CD14-positive monocyte (primary cell): ENCODE measurements at regions not wholly inside any gene's neighbourhood (a gene's known extent, or its start where the extent isn't known, plus 50 kb on each side); places are given as distances from the start of the nearest gene placed in this dataset.
"Not testable (repeated sequence)": the region's sequence is repeated elsewhere in the genome, so short reads cannot be mapped to it uniquely, and the experiment has no call there.

Experiments
- DNase-seq, 3 donors: peaks; one replicate each; pipeline ENCODE4 v3.0.0-alpha.2; 2011 to 2022
- H2AFZ ChIP-seq: 2 replicates; pipeline ENCODE4 v1.6.0; 2012; ENCODE audit warnings: mild to moderate bottlenecking, low read depth, low read length, inconsistent platforms; ENCODE audit not compliant: insufficient read depth, poor library complexity, severe bottlenecking
- H3K27ac ChIP-seq, 2 donors: 1 replicate in 1 of 2; 2 replicates in 1 of 2; pipeline ENCODE4 v1.5.1; 2012 to 2013; ENCODE audit warnings: low read length in 2 of 2, control low read depth in 1 of 2, inconsistent platforms in 1 of 2, low read depth in 1 of 2, mild to moderate bottlenecking in 1 of 2
- H3K27me3 ChIP-seq, 2 donors: one replicate each; pipeline versions ENCODE4 v1.6.0 to v1.6.1; 2011 to 2013; ENCODE audit warnings: low read length in 2 of 2; ENCODE audit not compliant: control insufficient read depth in 2 of 2, insufficient read depth in 2 of 2
- H3K36me3 ChIP-seq, 2 donors: replicated peaks in 1 of 2; 1 replicate in 1 of 2; 2 replicates in 1 of 2; pipeline versions ENCODE4 v1.5.1 to v1.6.1; 2012 to 2013; ENCODE audit warnings: low read length in 2 of 2, control low read depth in 1 of 2, inconsistent platforms in 1 of 2, mild to moderate bottlenecking in 1 of 2; ENCODE audit not compliant: insufficient read depth in 2 of 2, control insufficient read depth in 1 of 2
- H3K4me1 ChIP-seq, 2 donors: 1 replicate in 1 of 2; 2 replicates in 1 of 2; pipeline versions ENCODE4 v1.5.1 to v1.6.1; 2012 to 2013; ENCODE audit warnings: low read length in 2 of 2, control low read depth in 1 of 2, inconsistent platforms in 1 of 2, mild to moderate bottlenecking in 1 of 2, moderate library complexity in 1 of 2; ENCODE audit not compliant: insufficient read depth in 2 of 2, control insufficient read depth in 1 of 2
- H3K4me2 ChIP-seq: replicated peaks from 2 replicates; pipeline ENCODE3; 2012; ENCODE audit warnings: low read length, moderate library complexity, mild to moderate bottlenecking; ENCODE audit not compliant: poor library complexity, severe bottlenecking; ENCODE audit errors: extremely low read depth
- H3K4me3 ChIP-seq, 3 experiments: fragments of 200-600 bp in 1 of 3; sonication (generic) in 1 of 3; replicated peaks in 1 of 3; 1 replicate in 2 of 3; 2 replicates in 1 of 3; pipeline ENCODE4 v1.5.1; 2011 to 2013; ENCODE audit warnings: low read length in 3 of 3, mild to moderate bottlenecking in 3 of 3, control low read depth in 2 of 3, low read depth in 2 of 3, inconsistent platforms in 1 of 3, moderate library complexity in 1 of 3
- H3K79me2 ChIP-seq: 2 replicates; pipeline ENCODE4 v1.6.0; 2012; ENCODE audit warnings: mild to moderate bottlenecking, control low read depth, inconsistent platforms, low read length, moderate library complexity; ENCODE audit not compliant: insufficient read depth
- H3K9ac ChIP-seq: 2 replicates; pipeline ENCODE4 v1.6.0; 2017; ENCODE audit warnings: low read length, mild to moderate bottlenecking; ENCODE audit not compliant: insufficient read depth, poor library complexity, severe bottlenecking
- H3K9me3 ChIP-seq, 2 donors: replicated peaks in 1 of 2; 1 replicate in 1 of 2; 2 replicates in 1 of 2; pipeline versions ENCODE4 v1.5.1 to v1.6.1; 2012 to 2013; ENCODE audit warnings: low read length in 2 of 2, control low read depth in 1 of 2; ENCODE audit not compliant: control insufficient read depth in 1 of 2, insufficient read depth in 1 of 2
- H4K20me1 ChIP-seq: 2 replicates; pipeline ENCODE4 v1.6.0; 2012; ENCODE audit warnings: mild to moderate bottlenecking, low read length, control low read depth, moderate library complexity; ENCODE audit not compliant: insufficient read depth
- H3K27ac Mint-ChIP-seq, 7 donors: one replicate each; pipeline ENCODE4 v1.8.0; 2020; ENCODE audit warnings: mild to moderate bottlenecking in 7 of 7, mixed read lengths in 7 of 7, moderate library complexity in 6 of 7, inconsistent platforms in 2 of 7
- H3K27me3 Mint-ChIP-seq, 3 donors: one replicate each; pipeline ENCODE4 v1.8.0; 2021 to 2022; ENCODE audit warnings: low read depth in 3 of 3, mild to moderate bottlenecking in 3 of 3, mixed read lengths in 3 of 3, moderate library complexity in 3 of 3, inconsistent platforms in 1 of 3
- H3K36me3 Mint-ChIP-seq, 2 donors: one replicate each; pipeline ENCODE4 v1.8.0; 2020; ENCODE audit warnings: mixed read lengths in 2 of 2, inconsistent platforms in 1 of 2, mild to moderate bottlenecking in 1 of 2
- H3K4me1 Mint-ChIP-seq: one replicate; pipeline ENCODE4 v1.8.0; 2020; ENCODE audit warnings: mild to moderate bottlenecking, mixed read lengths
- H3K4me3 Mint-ChIP-seq, 2 donors: one replicate each; pipeline ENCODE4 v1.8.0; 2020; ENCODE audit warnings: mild to moderate bottlenecking in 2 of 2, mixed read lengths in 2 of 2, moderate library complexity in 1 of 2
- H3K9me3 Mint-ChIP-seq, 7 donors: one replicate each; pipeline ENCODE4 v1.8.0; 2020 to 2022; ENCODE audit warnings: mixed read lengths in 7 of 7, mild to moderate bottlenecking in 6 of 7, moderate library complexity in 6 of 7, inconsistent platforms in 2 of 7
- WGBS: methylation state at CpG from one replicate; pipeline ENCODE4 v1.1.5; 2013; ENCODE audit warnings: missing lambda C conversion rate; ENCODE audit not compliant: insufficient coverage; 5-methylcytosine and 5-hydroxymethylcytosine counted together
- intact Hi-C, 2 donors: fragments of 100-400 bp; cut with micrococcal nuclease; formaldehyde crosslinking; loops; one replicate each; pipeline versions ENCODE4 v1.15.0 to v1.15.1; 2023

DNA sequence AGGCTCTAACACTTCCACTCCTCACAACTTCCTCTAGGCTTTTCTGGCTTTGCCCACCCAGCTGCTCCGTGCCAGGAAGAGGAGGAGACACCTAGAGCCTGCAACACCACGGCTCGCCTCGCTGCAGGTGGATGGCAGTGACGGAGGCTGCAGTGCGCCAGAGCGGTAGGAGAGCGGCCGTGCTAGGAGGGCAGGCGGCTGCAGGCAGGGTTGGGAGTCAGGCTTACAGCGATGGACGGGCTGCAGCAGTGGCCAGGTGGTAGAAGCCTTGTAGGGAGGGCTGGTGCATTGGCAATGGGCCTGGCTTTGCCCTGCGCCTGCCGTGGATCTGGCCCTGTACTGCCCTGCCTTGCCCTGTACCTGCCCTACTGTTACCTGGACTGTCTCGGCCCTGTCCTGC, 4896.0 kb upstream of the OR11H1 start:
- DNase-seq, H4K20me1 ChIP-seq, H3K4me1 ChIP-seq, H3K4me1 Mint-ChIP-seq, H3K4me2 ChIP-seq, H3K9me3 Mint-ChIP-seq, H3K79me2 ChIP-seq, H3K27ac ChIP-seq, H3K27me3 Mint-ChIP-seq, H2AFZ ChIP-seq, intact Hi-C loops, H3K9me3 ChIP-seq, H3K4me3 Mint-ChIP-seq, H3K4me3 ChIP-seq, H3K27ac Mint-ChIP-seq, H3K9ac ChIP-seq, H3K27me3 ChIP-seq, H3K36me3 Mint-ChIP-seq, H3K36me3 ChIP-seq: not testable (repeated sequence)
- WGBS = no CpG with 5 or more reads among the region's 15 CpGs

DNA sequence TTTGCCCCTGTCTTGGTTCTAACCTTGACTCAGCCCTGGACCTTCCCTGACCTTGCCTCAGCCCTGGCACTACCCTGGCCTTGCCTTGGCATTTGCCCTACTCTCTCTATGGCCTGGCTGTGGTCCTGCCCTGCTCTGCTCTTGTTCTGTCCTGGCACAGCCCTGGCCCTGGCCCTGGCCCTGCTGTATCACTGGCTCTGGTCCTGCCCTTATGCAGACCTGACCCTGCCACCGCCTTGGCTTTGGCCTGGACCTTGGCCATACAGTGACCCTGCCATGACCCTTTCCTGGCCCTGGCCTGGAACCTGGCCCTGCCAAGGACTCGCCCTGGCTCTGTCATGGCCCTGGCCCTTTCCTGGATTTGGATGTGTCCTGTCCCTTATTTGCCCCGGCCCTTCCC, 4892.7 kb upstream of the OR11H1 start:
- intact Hi-C loops = not testable (repeated sequence)

DNA sequence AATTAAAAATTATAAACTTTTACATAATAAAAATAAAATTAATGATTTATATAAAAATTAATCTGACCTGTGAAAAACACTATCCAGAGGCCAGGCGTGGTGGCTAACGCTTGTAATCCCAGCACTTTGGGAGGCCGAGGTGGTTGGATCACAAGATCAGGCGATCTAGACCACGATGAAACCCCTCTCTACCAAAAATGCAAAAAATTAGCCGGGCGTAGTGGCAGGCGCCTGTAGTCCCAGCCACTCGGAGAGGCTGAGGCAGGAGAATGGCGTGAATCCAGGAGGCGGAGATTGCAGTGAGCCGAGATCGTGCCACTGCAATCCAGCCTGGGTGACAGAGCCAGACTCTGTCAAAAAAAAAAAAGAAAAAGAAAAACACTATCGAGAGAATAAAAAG, 4865.2 kb upstream of the OR11H1 start:
- H3K4me3 Mint-ChIP-seq, H3K4me2 ChIP-seq, H4K20me1 ChIP-seq, H3K36me3 Mint-ChIP-seq, H3K9ac ChIP-seq, intact Hi-C loops, H3K27ac Mint-ChIP-seq, H2AFZ ChIP-seq, H3K4me1 Mint-ChIP-seq, H3K4me3 ChIP-seq, H3K27ac ChIP-seq, H3K27me3 ChIP-seq, H3K27me3 Mint-ChIP-seq, H3K9me3 ChIP-seq, H3K79me2 ChIP-seq, DNase-seq, H3K4me1 ChIP-seq, H3K36me3 ChIP-seq: not testable (repeated sequence)
- 85% methylated on average over 8 of the region's 14 CpGs for WGBS
- H3K9me3 Mint-ChIP-seq = peaks cover 0 to 20% (median 7%) of the 10 kb centered on the region in 7 donors

More for the DNA sequence above, 4892.7 kb upstream of the OR11H1 start:
- H3K4me2 ChIP-seq, H3K4me1 ChIP-seq, H3K9ac ChIP-seq, H3K4me3 Mint-ChIP-seq, H3K27ac ChIP-seq, DNase-seq, H3K4me1 Mint-ChIP-seq, H3K27me3 Mint-ChIP-seq, H4K20me1 ChIP-seq, H3K4me3 ChIP-seq, H3K27me3 ChIP-seq, H3K36me3 Mint-ChIP-seq, H3K27ac Mint-ChIP-seq, H2AFZ ChIP-seq, H3K79me2 ChIP-seq, H3K36me3 ChIP-seq, H3K9me3 Mint-ChIP-seq, H3K9me3 ChIP-seq: not testable (repeated sequence)
- WGBS = no CpG with 5 or more reads among the region's 3 CpGs
